Breast epithelium (tissue), 3 donors: ENCODE measurements at regions not wholly inside any gene's neighbourhood (a gene's known extent, or its start where the extent isn't known, plus 50 kb on each side); places are given as distances from the start of the nearest gene placed in this dataset.

Experiments used
- CTCF ChIP-seq, 3 donors: fragments of 450-650 bp; IDR thresholded peaks; one replicate each; pipeline ENCODE4 v1.5.1; 2016 to 2017; ENCODE audit warnings: antibody characterized with exemption in 3 of 3, mild to moderate bottlenecking in 3 of 3, moderate library complexity in 3 of 3
- POLR2A ChIP-seq: fragments of 450-650 bp; IDR thresholded peaks from one replicate; pipeline ENCODE4 v1.6.1; 2016; ENCODE audit warnings: antibody characterized with exemption, mild to moderate bottlenecking, moderate library complexity

GRCh38 chr2:128369108-128369555 is 50.5 kb upstream of the HS6ST1 start:
- no peak for TF ChIP-seq CTCF (IDR thresholded peaks at IDR 0.05)
- no peak for TF ChIP-seq POLR2A
